ENCODE measurements at regions not wholly inside any gene's neighbourhood (a gene's known extent, or its start where the extent isn't known, plus 50 kb on each side); places are given as distances from the start of the nearest gene placed in this dataset.

DNA sequence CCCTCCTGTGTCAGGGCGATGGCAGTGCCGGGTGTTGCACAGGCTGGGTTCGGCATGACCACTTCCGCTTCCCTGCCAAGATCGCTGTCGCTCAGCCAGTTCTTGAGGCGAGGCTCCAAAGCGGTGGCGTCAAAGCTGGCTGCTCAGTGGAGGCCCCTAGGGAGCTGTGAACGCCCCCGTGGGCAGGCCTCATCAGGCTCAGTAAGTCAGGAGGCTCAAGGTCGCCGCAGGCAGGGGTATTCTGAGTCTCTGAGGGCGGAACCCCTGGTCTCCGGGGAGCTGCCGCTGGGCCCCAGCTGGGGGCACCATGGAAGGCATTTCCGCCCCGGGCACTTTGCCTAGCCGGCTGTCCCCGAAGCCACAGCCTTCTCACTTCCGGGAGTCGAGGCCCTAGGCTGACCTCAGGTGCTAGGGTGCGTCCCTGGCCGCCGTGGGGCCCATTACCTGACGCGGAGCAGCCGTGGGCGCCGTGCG is 210.4 kb downstream of the SOCS6 start:
- no peak for DNase-seq (ENCODE audit: low spot score)

DNA sequence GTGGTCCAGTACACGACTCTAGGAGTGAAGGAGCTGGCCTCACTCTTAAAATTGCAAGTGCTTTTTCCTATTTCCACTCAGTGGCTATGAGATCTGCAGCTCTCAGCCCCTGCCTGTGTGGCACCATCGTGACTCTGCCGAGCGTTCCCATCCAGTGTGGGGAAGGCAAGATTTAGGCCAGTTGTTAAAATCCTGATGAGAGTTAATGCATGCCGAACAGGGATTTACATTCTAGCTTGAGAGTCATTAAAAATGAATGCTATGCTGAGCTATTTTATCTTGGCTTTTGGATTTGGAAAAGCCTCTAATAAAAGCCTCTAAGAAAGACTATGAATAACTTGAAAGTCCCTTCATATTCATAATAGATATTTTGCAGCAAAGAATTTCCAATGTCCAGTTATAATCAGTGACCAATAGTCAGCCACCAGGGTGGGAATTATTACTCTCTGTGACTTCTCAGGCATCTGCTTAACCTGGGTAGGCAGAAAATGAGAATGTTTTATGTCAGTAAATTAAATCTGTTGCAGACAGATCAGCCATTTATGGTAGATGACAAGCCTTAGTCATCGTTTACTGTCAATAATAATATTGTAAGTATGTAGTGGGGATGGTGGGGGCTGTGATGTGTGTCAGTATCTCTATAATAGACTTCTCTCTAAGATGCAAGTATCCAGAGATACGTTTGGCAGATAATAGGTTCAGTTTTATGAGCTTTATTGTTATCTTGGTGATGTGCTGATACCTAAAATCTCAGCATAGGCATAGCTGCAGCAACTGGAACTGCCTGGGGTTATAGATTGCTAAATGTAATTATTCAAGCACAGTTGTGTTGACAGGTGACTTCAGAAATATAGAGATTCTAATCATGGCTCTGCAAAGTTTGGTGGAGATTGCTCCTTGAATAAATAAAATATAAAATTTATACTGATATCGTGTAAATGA is 207.8 kb downstream of the SOCS6 start:
- DNase-seq (ENCODE audit: low spot score): no peak

DNA sequence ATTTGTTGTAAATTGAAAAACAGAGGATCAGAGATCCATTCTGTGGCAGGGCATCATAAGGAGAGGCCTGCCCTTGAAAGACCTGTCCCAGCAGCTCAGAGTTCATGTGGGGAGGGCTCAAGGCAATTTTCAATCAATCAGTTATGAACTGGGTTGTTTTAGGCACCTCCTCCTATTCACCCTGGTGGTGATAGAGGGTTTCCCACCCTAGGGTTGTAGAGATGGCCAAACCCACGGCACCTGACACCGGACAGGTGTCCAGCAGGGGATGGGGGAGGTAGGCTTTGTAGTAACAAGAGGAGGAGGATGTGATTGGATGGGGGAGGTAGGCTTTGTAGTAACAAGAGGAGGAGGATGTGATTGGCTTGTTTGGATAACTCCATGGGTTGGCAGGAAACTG is 205.7 kb downstream of the SOCS6 start:
- DNase-seq (ENCODE audit: low spot score): no peak

DNA sequence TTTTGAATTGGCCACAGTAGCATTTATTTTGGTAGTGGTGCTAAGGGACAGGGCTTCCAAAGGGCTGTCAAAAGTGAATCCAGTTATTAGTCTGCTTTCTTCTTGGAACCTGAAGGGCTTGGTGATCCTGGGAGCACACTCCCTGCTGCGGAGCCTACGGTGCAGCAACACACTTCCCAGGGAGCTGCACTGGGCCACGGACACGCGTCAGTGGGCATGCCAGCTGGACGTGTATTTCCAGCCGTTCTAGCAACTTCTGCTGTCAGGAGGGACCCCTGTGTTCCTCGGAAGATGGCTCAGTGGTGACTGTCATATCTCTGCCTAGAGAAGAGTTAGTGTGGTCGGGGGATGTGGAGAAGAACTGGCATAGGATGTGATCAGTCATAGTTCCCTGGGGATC is 204.6 kb downstream of the SOCS6 start:
- DNase-seq (ENCODE audit: low spot score): no peak

DNA sequence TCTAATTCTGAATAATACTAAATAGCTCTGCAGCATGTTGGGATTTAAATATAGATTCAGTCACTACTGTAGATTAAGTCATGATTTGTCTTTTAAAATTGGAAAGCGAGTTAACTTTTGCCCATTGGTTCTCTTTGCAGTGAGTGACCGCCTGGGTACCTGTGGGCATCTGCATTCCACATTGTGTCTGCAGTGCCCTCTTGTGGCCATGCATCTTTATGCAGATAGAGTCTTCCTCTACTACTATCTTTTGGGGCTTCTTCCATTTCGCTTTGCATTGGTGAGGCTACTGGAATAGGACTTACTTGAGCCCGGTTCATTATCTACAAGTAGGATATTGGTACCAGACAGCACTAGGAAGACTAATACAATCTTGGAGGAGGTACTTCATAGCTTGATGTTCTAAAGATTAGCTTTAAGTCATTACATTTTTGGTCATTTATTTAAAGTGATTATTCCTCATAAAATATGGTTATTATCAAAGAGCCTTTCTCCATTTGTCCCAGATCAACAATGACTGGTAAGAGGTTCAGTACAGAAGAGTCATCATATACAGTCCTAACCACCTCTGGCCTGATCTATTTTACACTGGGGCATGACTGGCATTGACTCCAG is 203.0 kb downstream of the SOCS6 start:
- DNase-seq (ENCODE audit: low spot score): peak; percentile 69

DNA sequence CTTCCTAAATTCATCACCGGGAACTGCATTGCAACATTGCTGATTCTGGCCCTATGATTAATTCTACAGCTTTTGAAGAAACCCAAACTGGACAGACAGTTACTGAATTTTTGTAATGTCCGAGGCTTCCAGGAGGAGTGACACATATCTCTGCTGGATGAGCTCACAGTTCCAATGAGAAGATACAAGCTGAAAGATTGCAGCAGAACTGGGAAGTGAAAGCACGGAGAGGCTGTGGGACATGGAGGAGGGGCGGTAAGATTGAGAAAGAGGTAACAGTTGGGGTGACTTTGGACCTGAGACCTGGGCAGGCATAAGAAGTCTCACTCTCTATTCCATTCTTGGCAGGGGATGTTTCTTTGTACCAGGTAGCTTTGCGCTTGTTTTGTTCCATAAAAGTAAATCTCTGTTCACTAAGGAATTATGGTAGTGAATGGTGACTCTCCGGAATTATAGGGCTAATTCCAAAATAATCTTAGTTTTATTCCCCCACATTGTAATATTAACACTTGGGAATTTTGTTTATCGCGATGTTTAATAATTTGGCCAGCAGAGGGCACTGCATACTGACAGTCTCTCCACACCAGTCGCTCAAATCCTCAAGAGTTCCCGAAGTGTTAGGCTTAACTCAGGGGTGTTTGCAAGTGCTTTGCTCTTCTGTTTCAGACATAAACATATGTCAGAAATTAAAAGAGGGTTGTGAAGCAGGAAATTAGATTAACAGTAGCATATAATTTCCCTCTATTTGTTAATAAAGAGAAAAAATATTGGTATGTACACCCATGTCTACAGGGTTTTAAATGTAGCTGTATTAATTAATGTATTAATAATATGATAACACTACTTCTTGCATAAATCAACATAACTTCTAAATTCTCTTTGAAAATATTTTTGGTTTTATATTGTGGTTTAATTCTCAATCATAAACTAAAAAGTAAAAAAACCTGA is 201.4 kb downstream of the SOCS6 start:
- peak; percentile 59 for DNase-seq (ENCODE audit: low spot score)

DNA sequence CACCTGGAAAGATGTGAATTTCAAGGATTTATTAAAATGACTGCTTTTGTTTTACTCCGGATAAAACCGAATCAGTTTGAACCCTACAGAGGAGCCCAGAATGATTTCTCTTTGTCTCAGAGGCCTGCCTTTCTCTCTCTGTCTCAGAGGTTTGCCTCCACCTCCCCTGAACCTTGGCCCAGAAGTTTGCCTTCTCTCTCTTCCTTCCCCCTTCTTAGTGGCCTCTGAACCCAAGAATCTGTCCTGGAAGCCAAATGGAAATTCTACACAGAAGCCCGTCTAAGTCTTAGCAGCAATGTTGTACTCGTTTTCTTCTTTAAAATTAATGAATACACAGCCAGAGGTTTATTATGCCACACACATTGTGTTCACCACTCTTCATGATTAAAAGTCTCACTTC is 200.7 kb downstream of the SOCS6 start:
- DNase-seq (ENCODE audit: low spot score): no peak

DNA sequence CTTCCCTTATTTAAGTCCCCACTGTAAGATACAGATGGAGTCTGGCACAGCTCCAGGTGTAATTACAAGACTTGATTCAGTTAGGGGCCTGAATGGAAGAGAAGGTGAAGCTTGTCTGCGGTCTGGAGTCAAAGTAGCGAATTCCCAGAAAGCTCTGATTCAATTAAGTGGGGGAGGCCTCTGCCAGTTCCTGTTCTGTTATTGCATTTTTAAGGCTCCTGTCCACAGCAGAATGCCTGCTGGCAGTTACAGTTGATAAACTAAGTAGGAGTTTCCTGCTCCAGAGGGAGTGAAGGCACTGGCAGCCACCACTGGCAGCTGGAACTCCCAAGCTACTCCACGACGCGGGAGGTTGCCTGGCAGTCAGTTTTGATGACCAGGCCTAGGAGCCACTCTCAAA is 181.1 kb downstream of the SOCS6 start:
- DNase-seq (ENCODE audit: low spot score): no peak

DNA sequence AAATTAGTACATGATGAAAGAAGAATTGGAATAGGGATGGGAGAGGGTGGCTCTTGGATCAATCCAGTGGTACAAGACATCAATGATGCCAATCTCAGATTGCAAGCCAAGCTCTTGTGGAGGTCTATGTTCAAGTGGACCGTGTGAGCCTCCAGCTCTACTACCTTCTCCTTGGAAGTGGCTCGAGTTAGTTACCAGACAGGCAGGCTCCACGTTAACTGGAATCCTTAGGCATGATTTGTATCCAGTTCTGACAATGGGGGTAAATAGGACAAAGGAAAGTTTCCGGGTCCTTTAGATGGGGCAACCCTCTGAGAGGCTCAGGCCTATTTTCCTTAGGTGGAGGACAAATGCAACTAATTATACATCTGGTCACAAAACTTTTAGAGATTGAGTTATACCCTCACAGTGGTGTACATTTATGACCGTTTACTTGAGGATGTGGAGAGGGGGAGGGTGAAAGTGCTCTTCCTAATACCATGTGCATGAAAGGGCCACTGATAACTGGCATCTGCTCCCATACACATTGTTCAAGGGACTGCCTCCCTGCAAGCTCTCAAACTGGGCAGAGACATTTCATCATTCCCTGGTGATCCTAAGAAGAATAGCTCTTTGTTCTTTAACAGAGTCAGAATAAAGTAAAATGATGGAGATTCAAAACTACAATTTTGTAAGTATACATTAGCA is 180.2 kb downstream of the SOCS6 start:
- no peak for DNase-seq (ENCODE audit: low spot score)

DNA sequence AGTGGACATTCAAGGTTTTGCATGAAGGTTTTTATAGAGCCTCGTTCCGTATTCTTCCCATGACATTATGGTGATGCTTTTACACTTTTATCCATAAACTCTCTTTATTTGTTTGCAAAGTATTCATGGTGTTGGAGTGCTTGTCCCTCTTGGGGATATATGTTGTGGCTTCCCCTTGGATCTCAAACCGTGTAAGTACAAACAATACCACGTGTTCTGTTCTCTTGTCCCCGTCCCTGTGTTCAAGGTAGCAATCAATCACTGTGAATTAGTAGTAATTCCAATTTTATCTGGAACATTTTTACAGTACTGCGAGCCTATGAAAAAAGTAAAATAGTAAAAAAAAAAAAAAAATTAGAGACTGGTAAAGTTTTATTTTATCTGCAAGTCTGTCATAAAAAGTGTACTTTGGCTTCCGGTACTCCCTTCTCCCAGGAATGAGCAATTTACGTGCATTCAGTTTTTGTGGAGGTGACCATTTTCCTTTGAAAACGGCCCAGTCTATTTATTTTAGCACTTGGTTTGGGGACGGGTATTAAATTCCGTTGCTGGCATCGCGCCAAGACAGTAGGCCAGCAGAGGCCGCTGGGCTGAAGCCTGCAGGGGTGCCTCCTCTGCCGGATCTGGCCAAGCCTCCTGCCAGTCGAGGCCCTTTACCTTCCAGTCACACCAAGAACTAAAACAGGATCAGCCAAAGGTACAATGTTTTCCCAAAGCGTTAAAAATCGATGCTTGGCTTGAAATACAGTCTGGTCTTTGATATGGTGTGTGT is 175.7 kb downstream of the SOCS6 start:
- peak; percentile 75 for DNase-seq (ENCODE audit: low spot score)

DNA sequence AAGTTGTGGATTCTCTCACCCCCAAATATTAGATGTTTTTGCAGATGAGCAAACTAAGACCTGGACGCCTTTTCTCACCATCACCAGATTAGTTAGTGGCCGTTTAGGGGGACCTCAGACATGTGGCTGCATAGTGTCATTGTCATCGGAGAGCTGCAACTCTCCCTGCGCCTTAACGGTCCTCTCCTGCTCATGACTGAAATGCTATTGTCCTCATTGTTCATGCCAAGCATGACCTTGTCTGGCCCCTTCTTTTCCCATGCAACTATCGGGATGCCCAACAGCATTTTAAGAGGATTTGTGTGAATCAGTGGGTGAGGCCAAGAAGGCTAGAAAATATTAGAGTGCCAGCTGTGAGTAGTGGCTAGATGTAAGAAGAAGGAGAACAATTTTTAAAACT is 174.2 kb downstream of the SOCS6 start:
- no peak for DNase-seq (ENCODE audit: low spot score)

DNA sequence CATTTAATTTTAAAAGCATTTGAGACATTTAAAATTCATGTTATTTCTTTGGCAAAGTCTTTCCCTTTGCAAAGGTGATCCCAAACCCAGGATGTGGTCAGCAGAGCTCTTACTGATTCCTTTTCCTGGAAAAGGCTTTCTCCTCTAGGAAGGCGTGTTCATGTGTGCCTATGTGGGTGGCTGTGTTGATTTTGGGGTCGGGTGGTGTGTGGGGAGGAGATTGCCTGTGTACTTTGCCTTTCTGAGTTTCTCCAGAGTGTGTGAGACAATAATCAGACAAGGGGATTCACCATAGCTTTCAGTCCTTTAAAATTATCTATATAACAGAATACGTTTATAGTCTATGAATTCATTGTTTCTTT is 173.2 kb downstream of the SOCS6 start:
- no peak for DNase-seq (ENCODE audit: low spot score)

DNA sequence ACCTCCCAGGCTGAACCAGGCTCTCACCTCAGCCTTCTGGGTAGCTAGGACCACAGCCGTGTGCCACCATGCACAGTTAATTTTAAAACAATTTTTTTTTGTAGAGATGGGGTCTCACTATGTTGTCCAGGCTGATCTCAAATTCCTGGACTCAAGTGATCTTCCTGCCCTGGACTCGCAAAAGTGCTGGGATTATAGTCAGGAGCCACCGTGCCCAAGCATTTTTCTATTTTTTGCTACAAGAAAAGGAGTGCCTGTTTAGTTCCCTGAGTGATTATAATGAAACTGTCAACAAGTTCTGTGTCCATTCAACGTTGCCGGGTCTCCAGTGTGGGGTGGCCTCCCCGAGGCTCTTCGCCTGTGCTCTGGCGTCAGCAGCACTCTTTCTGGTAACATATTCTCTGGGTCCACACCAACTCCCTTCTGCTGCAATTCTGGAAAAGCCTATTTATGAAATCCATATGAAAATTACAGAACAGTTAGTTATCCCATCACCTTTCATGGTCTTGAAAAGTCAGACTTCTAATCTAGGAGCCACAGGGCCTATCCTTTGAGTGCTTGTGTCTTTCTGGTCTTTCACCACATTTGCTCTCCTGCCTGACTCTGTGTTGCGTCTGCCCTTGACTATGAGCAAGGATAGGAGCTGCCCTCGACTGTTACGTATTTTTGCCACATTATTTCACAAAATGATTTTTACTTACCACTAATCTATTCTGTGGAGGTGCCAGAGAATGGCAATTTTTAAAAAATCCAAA is 172.7 kb downstream of the SOCS6 start:
- no peak for DNase-seq (ENCODE audit: low spot score)

DNA sequence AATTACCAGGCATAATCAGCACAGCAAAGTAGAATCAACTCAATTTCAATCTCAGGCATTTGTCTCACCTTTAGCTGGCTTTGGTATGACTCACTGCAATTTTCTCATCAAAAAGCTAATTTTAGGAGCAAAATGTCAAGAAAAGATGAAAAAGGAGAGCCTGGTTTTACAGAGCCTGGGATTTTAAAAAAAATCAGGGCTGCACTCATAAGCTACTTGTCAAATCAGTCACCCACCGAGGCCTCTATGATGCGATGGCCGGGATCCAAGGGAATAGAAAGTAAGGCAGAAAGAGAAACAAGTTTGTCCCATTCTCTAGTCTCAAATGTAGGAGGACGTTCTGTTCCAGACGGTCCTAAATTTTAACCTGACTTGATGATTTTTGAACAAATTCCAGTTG is 170.9 kb downstream of the SOCS6 start:
- no peak for DNase-seq (ENCODE audit: low spot score)

DNA sequence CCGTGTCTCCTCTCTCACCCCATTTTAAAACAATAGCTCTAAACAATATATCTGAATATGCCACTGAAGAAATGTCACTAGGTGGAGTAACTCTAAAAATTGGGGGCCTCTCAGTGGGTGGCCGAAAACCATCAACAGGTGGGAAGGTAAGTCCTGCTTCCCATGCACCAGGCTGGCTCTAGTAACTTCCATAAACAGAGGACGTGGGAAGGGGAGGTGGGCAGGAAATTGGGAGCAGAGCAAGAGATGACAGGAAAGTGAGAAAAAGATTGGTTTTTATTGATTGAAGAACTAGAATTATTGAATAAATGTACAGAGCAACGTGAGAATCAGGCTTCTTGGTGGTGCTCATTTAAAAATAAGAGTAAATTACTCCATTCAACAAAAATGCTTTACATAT is 170.4 kb downstream of the SOCS6 start:
- no peak for DNase-seq (ENCODE audit: low spot score)

DNA sequence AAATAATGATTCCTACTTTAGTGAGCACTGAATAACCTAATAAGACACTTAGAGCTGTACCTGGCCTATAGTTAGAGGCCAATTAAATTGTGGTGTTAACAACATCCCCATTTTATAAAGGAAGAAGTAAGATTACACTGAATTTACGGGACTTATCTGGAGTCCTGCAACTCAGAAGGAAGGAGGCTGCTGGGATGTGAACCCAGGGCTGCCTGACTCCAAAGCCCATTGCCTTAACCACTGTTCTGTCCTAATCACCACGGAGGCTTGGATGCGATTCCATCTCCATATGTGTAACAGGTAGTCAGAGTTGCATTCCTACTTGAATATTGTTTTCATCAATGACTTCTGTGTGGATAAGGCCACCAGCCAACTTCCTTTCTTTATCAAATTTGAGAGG is 168.9 kb downstream of the SOCS6 start:
- no peak for DNase-seq (ENCODE audit: low spot score)

DNA sequence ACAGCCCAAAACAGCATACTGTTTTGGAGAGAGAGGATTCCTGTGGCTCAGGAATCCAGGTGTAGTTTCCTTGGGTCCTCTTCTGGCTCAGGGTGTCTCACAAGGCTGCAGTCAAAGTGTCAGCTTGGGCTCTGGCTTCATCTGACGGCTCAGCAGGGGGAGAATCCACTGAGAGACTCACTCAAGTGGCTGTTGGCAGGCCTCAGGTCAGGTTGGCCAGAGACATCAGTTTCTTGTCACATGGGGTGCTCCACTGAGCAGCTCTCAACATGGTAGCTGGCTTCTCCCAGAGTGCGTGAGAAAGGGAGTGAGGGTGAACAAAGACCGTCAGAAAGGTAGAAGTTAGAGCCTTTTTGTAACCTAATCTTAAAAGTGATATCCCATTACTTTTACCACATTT is 168.4 kb downstream of the SOCS6 start:
- DNase-seq (ENCODE audit: low spot score): no peak

DNA sequence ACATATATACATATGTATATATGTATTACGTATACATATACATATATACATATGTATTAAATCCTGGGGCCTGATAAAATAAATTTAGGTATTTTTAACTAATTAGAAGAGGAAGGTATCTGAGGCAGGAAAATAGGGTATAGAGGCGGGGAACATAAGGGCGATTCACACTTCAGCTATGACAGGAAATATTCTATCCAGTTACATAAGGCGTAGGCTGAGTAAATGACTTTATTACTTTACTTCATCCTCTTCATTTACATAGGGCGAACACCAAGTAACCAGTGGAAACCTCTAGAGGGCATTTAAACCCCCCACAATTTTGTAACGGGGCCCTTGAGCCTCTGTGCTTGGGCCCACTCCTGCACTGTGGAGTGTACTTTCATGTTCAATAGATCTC is 167.5 kb downstream of the SOCS6 start:
- no peak for DNase-seq (ENCODE audit: low spot score)

DNA sequence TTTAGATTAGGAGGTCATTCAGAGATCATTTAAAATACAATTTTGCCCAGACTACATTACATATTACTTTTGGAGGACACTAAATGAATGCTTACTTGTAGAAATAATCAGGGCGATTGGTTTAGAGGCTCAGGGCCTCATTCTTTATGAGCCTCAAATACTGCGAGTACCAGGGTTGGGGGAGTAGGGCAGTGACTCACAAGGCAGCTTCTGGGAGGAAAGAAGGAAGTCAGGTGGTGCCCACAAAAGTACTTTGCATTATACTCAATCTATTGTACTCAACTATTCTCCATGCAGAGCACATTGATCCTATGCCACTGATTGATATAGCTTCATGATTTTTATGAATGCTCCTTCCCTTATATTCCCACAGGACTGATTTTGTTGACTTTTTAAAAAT is 166.9 kb downstream of the SOCS6 start:
- no peak for DNase-seq (ENCODE audit: low spot score)

DNA sequence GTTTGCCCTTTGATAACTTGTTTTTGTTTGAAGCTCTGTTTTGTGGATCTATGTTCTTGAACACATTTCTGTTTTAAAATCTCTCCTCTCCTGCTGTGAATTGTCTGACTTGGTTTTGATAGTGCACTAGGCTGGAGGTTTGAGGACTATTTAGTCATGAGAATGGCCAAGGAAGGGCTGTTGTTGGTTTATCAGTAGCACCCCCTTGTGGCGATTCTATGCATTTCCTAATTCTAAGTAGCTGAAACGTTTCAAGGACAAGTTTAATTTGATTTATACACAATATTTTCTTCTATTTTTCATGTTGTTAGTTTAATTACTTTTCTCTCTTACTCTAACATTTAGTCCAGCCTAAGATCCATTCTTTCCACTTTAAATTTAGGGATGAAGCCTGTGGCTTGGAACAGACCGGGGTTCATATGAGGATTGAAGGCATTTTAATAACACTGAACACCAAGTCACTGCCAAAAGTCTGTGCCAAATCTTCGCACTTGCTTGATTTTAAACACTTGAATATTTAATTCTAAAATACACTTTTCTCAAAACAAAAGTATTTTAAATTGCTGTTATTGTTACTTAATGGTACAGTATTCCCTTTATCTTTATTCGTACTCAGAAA is 166.0 kb downstream of the SOCS6 start:
- DNase-seq (ENCODE audit: low spot score): peak; percentile 66
